Effector CD8-positive, alpha-beta T cell (primary cell): ENCODE measurements at regions not wholly inside any gene's neighbourhood (a gene's known extent, or its start where the extent isn't known, plus 50 kb on each side); places are given as distances from the start of the nearest gene placed in this dataset.
"Not testable (repeated sequence)": the region's sequence is repeated elsewhere in the genome, so short reads cannot be mapped to it uniquely, and the experiment has no call there.

ENCODE experiments used
- DNase-seq: peaks from one replicate; lab custom pipeline; 2025; lab: John Stamatoyannopoulos, UW

GRCh38 chr4:177802661-177803060, 360.4 kb upstream of the AGA start:
- no peak for DNase-seq

DNA sequence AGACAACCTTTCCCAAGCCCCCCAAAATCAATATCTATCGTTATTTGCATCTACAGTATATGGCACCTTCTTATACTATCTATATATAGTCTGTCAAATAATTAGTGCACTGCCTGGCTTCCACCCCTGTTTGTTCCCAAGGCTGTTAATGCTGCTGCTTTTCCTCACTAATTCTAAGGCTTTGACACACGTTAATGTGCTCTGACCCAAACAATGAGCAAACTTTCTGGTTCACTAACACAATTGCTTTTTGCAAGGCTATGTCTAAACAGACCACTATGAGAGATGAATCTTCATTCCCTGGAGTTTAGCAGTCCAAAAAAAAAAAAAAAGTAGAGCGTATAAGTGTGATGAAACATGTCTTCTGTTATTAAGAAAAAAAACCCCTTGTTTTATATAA, 360.9 kb upstream of the AGA start:
- no peak for DNase-seq

- no peak for DNase-seq
These were observed 367.6 kb upstream of the AGA start for GRCh38 chr4:177809791-177810190.

DNA sequence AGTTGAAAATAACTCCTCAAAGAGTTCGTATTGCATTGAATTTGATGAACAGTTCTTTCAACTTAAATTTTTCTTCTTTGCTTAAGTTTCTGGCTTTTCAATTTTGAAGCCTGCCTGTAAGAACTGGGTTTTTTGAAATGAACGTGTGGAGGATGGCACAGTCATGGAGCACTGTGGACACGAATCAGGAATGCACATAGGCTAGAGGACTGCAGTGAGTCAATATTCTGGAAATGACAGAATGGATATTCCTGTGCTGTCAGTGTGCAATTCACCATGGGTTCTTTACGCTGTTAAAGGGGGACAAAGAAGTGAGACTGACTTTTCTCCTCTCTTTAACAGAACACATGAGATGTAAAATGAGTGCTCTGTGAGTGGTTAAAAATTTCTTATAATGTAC, 368.0 kb upstream of the AGA start:
- no peak for DNase-seq

GRCh38 chr4:177818392-177818791, 376.2 kb upstream of the AGA start:
- DNase-seq: not testable (repeated sequence)

- no peak for DNase-seq
These were observed 384.7 kb upstream of the AGA start for GRCh38 chr4:177826973-177827372.

GRCh38 chr4:177841258-177841657, 399.0 kb upstream of the AGA start:
- DNase-seq: no peak

DNA sequence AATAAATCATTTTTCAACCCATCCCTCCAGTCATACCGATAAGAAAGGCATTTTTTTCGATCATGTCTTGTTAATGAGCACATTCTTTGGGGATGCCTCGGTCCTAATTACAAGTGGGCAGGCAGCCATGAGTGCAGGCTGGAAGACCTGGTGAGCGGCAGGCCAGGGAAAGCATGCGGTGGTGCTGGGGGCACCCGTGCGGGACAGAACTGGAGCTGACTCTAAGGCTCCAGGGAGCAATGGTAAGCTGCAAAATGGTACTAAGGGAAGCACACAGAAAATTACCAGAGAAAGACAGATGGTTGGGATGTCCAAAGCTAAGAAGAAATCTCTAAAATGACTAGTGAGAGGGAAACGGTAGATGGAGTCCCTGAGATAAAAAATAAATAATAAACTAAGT, 411.0 kb upstream of the AGA start:
- DNase-seq: no peak

DNA sequence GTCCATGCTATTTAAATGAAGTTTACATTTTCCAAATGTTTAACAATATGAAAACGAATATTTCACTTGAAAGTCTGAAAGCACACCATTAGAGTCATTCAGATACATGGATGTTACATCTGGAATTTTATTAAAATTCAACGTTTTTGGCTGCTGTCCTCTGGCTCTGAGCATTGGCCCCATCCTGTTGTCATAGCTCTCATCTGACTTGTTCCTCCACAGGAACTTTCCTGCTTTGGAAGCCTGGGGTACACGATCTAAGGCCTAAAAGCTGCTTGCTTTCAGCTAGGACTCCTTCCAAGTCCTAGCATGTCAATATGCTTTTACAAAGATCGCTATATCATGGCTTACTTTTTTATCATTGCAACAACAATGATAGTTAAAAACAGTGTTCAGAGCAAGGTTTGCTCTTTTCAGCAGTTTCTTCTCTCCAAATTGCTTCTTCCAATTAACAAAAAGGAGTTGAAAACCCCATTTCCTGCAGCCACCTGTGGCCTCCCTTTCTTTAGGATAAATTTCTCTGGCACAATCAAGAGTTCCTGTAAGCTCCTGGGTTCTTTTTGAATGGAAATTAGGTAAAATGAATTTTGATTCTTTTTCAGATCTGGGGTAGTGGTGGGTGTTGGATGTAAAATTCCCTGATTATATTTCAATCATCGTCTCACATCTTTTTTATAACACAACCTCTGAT, 413.4 kb upstream of the AGA start:
- DNase-seq: no peak

- no peak for DNase-seq
These were observed 417.9 kb upstream of the AGA start for GRCh38 chr4:177860171-177860570.

- DNase-seq: no peak
These were observed 419.4 kb upstream of the AGA start for GRCh38 chr4:177861551-177862094.

GRCh38 chr4:177862541-177863176, 420.4 kb upstream of the AGA start:
- no peak for DNase-seq

DNA sequence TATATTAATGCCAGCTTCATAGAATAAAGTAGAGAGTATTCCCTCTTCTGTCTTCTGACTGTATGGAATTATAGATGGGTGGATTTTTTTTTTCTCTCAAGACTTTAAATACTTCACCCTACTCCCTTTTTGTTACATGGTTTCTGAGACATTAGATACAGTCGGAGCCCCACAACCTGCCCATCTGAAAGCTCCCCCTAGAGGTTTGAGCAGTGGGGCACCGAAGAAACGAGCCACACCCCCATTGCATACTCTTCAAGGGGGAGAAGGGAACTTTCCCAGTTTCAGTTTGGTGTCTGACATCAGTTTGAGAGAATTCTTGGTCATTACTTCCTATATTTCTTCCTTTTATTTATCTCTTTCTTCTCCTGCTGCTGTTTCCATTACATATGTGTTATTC, 437.6 kb upstream of the AGA start:
- DNase-seq: no peak

GRCh38 chr4:177895136-177895535, 452.9 kb upstream of the AGA start:
- no peak for DNase-seq

DNA sequence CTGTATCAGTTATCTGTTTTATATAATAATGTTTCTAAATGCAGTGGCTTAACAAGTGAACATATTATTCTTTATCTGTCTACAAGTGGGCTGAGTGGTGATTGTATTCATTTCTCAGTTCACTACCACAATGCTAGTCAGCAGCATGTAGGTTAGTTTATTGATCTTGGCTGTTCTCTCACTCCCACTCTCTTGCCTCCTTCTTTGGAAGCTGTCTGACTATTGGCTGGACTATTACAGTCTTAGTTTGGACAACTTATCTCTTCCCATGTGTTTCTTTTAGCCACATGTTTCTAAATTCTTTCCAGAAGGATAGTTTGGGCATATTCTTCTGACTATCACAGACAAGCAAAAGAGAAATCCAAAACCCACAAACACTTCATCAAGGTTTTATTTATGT, 459.5 kb upstream of the AGA start:
- DNase-seq: no peak

DNA sequence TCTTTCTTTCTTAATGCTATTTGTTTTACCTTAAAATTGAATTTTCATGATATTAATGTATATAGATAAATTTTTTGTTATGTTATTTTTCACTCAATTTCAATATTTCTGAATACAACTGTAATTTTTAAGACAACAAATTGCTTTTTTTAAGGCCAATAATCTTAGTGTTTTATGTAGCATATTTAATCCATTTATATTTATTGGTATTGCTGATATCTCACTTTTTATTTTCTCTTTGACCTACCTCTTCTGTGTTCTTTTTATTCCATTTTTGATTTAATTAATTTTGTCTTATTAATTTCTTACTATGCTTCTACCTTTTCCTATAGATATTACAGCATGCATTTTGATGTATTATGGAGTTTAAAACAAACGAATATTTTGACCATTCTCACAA, 460.1 kb upstream of the AGA start:
- DNase-seq: no peak

DNA sequence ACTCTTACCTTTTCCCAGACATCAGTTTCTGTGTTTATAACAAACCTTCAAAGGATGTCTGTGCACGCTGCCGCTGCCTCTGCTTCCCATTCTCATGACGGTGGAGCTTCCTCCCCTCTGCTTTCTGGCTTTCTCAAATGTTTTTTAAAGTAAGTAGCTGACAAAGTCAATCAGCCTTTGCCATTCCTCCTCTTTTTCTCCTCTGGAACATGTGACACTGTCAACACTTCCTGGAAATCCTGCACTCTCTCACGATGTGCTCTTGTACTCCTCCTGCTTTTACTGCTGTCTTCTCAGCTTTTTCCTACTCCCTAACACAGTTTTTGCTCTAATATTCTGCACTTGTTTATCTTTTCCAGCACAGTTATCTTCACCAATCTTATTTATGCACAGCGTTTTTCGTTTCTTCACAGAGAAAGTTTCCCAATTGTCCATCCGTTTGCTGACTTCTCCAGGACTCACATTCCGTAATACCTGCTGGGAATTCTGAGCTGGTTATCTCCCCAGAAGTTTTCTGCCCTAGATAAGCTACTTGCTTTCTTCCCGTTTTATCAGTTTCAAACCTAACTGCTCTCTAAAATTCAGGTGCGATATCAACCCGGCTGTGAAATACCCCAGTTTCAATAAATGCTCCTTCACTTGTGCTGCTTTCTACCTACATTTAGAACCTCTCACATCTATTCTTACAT, 465.6 kb upstream of the AGA start:
- no peak for DNase-seq

DNA sequence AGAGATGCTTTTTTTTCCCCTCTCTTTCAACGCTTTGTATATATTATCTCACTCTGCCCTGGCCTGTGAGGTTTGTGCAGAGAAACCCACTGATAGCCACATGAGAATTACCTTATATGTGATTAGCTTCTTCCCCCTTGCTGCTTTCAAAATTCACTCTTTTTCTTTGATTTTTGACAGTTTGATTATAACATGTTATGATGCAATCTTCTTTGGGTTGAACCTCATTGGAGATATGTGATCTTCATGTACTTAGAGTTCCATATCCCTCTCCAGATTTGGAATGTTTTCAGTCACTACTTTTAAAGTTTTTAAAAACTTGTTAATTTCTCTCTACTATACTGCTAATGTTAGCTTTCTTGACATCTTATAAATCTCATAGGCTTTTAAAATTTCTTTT, 479.5 kb upstream of the AGA start:
- DNase-seq: no peak

DNA sequence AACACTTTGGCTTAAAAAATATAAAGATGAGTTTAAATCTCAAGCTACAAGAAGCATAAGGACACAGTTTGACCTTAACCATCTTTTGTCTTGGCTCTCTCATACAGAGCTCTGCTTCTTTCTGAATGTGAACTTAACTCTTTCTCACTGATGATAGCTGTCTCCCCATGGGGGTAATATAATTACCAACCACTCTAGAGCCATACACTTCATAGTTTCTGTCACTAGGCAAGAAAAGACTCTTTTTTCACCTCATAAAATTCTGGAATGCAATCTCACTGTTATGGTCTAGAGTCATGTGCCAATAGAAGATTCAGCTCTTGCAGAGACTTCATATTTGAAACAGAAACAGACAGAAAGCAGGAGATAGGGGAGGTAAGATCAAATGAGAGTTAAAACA, 481.7 kb upstream of the AGA start:
- no peak for DNase-seq

DNA sequence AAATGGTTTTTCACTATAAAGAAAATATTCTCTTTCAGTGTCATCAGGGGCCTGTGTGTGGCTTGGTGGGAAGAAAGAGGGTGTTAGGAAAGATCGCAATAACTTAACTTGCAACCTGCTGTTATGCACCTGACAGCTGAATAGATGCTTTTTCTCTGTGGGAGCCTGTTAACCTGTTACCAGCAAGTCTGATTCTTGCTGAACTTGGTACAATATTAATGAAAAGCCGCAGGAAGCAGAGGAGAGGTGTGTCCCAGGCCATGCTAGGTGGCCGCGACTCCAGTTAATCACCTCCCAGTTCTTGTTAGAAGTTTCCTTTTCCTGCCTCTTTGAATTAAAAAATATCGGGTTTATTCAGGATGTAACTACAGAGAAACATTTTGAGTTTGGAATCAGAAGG, 494.8 kb upstream of the AGA start:
- DNase-seq: no peak

- no peak for DNase-seq
These were observed 496.0 kb upstream of the AGA start for GRCh38 chr4:177938226-177938625.

- no peak for DNase-seq
These were observed 503.0 kb upstream of the AGA start for GRCh38 chr4:177945268-177945667.

DNA sequence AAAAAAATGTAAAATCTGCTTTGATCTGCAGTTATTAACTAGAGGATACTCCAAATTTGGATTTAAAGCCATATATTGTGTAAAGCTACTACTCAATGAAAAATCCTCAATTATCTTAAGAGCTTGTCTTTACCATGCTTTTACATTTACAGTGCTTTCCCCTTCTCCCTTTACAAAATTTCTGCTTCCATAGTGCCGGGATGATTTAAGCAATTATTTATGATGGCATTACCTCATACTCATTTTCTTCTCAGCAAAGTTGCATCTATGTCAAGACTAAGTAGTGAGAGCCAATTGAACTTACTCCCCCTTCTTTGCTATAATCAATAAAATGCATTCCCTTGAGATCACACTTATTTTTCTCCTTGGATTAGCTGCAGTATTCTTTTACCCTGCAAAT, 505.4 kb upstream of the AGA start:
- DNase-seq: no peak
